GM12878 (cell line): ENCODE measurements at regions not wholly inside any gene's neighbourhood (a gene's known extent, or its start where the extent isn't known, plus 50 kb on each side); places are given as distances from the start of the nearest gene placed in this dataset.

Source experiments
- ATAC-seq: fragments of 200-7000 bp; cut with Tn5 transposase; 3 replicates; pipeline ENCODE4 v1.9.1; 2020; ENCODE audit warnings: mild to moderate bottlenecking, moderate library complexity
- BruUV-seq: library from RNA; stranded (reverse); fragments of 400-500 nt; replicated peaks from 2 replicates; lab custom pipeline; 2021; lab: Mats Ljungman, UMichigan
- CTCF ChIA-PET: fragments of 300-600 bp; sonication (Branson Sonifier 250); formaldehyde crosslinking; extraction: SDS; loops from one replicate; lab custom pipeline; 2021; ENCODE audit warnings: inconsistent platforms; lab: Yijun Ruan, JAX
- POLR2A ChIA-PET: fragments of 350-600 bp; formaldehyde crosslinking; extraction: SDS; loops from one replicate; lab custom pipeline; 2021; ENCODE audit warnings: inconsistent platforms; lab: Charles Lee
- RAD21 ChIA-PET: fragments of 300-600 bp; sonication (Branson Sonifier 250); formaldehyde crosslinking; loops from one replicate; lab custom pipeline; 2023; ENCODE audit warnings: antibody characterized with exemption; ENCODE audit not compliant: unreplicated experiment; lab: Charles Lee
- SMC1A ChIA-PET: fragments of 300-600 bp; sonication (Branson Sonifier 250); formaldehyde crosslinking; loops from one replicate; lab custom pipeline; 2023; ENCODE audit not compliant: unreplicated experiment, uncharacterized antibody; lab: Charles Lee
- DNase-seq: peaks from one replicate; pipeline ENCODE4 v3.0.0-alpha.2; 2011; ENCODE audit warnings: low read depth, low spot score
- FAIRE-seq: peaks from 3 replicates; lab custom pipeline; 2011; peaks lifted over from hg19 to GRCh38; lab: Jason Lieb, UNC
- H2AFZ ChIP-seq: 2 replicates; pipeline ENCODE4 v1.6.0; 2011; ENCODE audit warnings: low read depth, low read length, control low read depth; ENCODE audit not compliant: control insufficient read depth
- H3K27ac ChIP-seq: 2 replicates; pipeline ENCODE4 v1.5.1; 2011; ENCODE audit warnings: control low read depth; ENCODE audit not compliant: control insufficient read depth, insufficient read depth
- H3K27me3 ChIP-seq, 2 experiments: replicated peaks in 1 of 2; 2 replicates each; pipeline versions ENCODE4 v1.6.0 to v1.6.1; 2011; ENCODE audit warnings: low read length in 1 of 2; ENCODE audit not compliant: control insufficient read depth in 2 of 2, insufficient read depth in 2 of 2
- H3K36me3 ChIP-seq, 2 experiments: 2 replicates each; pipeline ENCODE4 v1.5.1; 2011; ENCODE audit warnings: low read length in 1 of 2; ENCODE audit not compliant: control insufficient read depth in 2 of 2, insufficient read depth in 2 of 2
- H3K4me1 ChIP-seq: 2 replicates; pipeline ENCODE4 v1.6.1; 2011; ENCODE audit warnings: mild to moderate bottlenecking, low read length, moderate library complexity, mixed read lengths; ENCODE audit not compliant: control insufficient read depth, insufficient read depth
- H3K4me2 ChIP-seq: 2 replicates; pipeline ENCODE4 v1.6.0; 2011; ENCODE audit warnings: control low read depth; ENCODE audit not compliant: control insufficient read depth, insufficient read depth
- H3K4me3 ChIP-seq: fragments of 200-600 bp; sonication (generic); 2 replicates; pipeline ENCODE4 v1.5.1; 2016
- H3K79me2 ChIP-seq: 2 replicates; pipeline ENCODE4 v1.6.0; 2011; ENCODE audit warnings: low read length; ENCODE audit not compliant: control insufficient read depth, insufficient read depth
- H3K9ac ChIP-seq: 2 replicates; pipeline ENCODE4 v1.8.0; 2011; ENCODE audit warnings: low read length, control low read depth, mixed read lengths; ENCODE audit not compliant: control insufficient read depth, insufficient read depth
- H3K9me3 ChIP-seq: replicated peaks from 3 replicates; pipeline ENCODE4 v1.5.1; 2011; ENCODE audit warnings: mild to moderate bottlenecking, low read length; ENCODE audit not compliant: control insufficient read depth, insufficient read depth
- H4K20me1 ChIP-seq: 2 replicates; pipeline ENCODE4 v1.6.0; 2011; ENCODE audit not compliant: control insufficient read depth, insufficient read depth
- CHD2 ChIP-seq: IDR thresholded peaks from 2 replicates; pipeline ENCODE4 v1.6.1; 2011; ENCODE audit warnings: low read depth, low read length, improper control_type of control experiment, borderline replicate concordance
- FOS ChIP-seq: IDR thresholded peaks from 3 replicates; pipeline ENCODE4 v1.6.1; 2011; ENCODE audit warnings: borderline replicate concordance; ENCODE audit not compliant: insufficient read length; ENCODE audit errors: extremely low read depth
- FOXK2 ChIP-seq: fragments of 450-650 bp; IDR thresholded peaks from 2 replicates; pipeline ENCODE4 v1.6.1; 2017; ENCODE audit warnings: mild to moderate bottlenecking, moderate library complexity
- USF2 ChIP-seq: IDR thresholded peaks from 2 replicates; pipeline ENCODE4 v1.6.1; 2011; ENCODE audit warnings: low read depth, low read length, improper control_type of control experiment, borderline replicate concordance
- WGBS: methylation state at CpG from one replicate; pipeline ENCODE4 v1.1.6; 2016; ENCODE audit warnings: low lambda C conversion rate; ENCODE audit not compliant: insufficient replicate concordance, insufficient coverage; ENCODE audit errors: missing lambda C conversion rate; 5-methylcytosine and 5-hydroxymethylcytosine counted together
- in situ Hi-C: fragments of 300-500 bp; cut with MboI; formaldehyde crosslinking; loops from 9 replicates; pipeline ENCODE4 v1.14.3; 2018; ENCODE audit warnings: mixed read lengths
- intact Hi-C: fragments of 100-400 bp; cut with micrococcal nuclease; formaldehyde crosslinking; loops from one replicate; pipeline ENCODE4 v1.14.2; 2022; ENCODE audit not compliant: unreplicated experiment
- TF ChIP-seq, protein P1 (sequence below): fragments of 450-650 bp; IDR thresholded peaks from 2 replicates; pipeline ENCODE4 v1.6.1; 2017; ENCODE audit warnings: mild to moderate bottlenecking, moderate library complexity

DNA sequence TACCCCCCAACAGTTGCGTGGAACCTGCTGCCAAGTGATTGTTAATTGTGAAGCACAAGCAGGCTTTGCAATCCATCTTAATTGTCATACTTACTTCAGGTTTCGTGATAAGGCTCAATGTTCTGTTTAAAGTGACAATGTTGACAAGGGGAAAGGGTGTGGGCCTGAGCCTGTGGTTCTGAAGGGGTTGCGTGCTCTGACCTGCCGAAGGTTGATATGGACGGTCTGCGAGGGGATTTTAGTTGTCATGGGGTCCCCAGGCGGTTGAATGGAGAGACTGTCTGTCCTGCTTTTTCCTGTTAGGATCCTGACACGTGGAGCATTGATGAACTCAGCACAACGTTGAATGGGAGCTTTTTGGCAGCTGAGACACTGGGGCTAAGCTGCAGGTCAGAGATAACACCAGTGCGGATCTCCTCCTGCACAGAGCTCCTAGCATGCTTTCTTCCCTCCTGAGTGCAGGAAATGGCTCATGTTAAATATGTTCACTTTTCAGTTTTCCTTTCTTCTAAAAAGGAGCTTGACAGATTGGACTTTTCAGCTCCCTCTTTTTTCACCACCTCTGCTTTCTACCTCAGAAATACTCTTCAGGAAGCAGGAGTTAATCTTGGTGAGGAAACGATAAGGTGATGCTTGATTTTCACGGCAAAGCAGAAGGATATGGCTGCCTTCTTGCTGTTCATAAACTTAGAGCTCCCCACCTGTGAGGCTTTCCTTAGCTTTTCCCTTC, 62.9 kb upstream of the ZEB2 start:
- POLR2A ChIA-PET, result no interaction called here
- Histone ChIP-seq H4K20me1 (no peaks in the 10 kb centered on the region), H3K79me2 (no peaks in the 10 kb centered on the region), H3K4me2 (no peak overlapping the region), H2AFZ (no peak overlapping the region), H3K4me1 (no peaks in the 10 kb centered on the region), H3K9ac (no peak overlapping the region), H3K36me3 (no peaks in the 10 kb centered on the region), H3K27me3 (peaks cover 2 to 6% of the 10 kb centered on the region in 2 experiments), H3K27ac (no peak overlapping the region), H3K4me3 (no peak overlapping the region), H3K9me3 (no peaks in the 10 kb centered on the region)
- whole genome bisulfite sequencing, result 58% methylated on average over 12 of the region's 12 CpGs
- ATAC-seq (no peak), DNase-seq (no peak), FAIRE-seq (no peak)
- SMC1A ChIA-PET, result no interaction called here
- RAD21 ChIA-PET, result no interaction called here
- CTCF ChIA-PET, result no interaction called here
- in situ Hi-C loops, result no loop called here
- BruUV-seq, result no TSS peak
- intact Hi-C loops, result no loop called here
- TF ChIP-seq FOXK2 (no peak), CHD2 (no peak), USF2 (no peak), FOS (no peak)
- TF ChIP-seq, protein P1, sequence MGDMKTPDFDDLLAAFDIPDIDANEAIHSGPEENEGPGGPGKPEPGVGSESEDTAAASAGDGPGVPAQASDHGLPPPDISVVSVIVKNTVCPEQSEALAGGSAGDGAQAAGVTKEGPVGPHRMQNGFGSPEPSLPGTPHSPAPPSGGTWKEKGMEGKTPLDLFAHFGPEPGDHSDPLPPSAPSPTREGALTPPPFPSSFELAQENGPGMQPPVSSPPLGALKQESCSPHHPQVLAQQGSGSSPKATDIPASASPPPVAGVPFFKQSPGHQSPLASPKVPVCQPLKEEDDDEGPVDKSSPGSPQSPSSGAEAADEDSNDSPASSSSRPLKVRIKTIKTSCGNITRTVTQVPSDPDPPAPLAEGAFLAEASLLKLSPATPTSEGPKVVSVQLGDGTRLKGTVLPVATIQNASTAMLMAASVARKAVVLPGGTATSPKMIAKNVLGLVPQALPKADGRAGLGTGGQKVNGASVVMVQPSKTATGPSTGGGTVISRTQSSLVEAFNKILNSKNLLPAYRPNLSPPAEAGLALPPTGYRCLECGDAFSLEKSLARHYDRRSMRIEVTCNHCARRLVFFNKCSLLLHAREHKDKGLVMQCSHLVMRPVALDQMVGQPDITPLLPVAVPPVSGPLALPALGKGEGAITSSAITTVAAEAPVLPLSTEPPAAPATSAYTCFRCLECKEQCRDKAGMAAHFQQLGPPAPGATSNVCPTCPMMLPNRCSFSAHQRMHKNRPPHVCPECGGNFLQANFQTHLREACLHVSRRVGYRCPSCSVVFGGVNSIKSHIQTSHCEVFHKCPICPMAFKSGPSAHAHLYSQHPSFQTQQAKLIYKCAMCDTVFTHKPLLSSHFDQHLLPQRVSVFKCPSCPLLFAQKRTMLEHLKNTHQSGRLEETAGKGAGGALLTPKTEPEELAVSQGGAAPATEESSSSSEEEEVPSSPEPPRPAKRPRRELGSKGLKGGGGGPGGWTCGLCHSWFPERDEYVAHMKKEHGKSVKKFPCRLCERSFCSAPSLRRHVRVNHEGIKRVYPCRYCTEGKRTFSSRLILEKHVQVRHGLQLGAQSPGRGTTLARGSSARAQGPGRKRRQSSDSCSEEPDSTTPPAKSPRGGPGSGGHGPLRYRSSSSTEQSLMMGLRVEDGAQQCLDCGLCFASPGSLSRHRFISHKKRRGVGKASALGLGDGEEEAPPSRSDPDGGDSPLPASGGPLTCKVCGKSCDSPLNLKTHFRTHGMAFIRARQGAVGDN, result no peak
- TF ChIP-seq, all 136 proteins: peak for 0
